ENCODE measurements at regions not wholly inside any gene's neighbourhood (a gene's known extent, or its start where the extent isn't known, plus 50 kb on each side); places are given as distances from the start of the nearest gene placed in this dataset.
"Not testable (repeated sequence)": the region's sequence is repeated elsewhere in the genome, so short reads cannot be mapped to it uniquely, and the experiment has no call there.

GRCh38 chr3:158882445-158882844, 80.6 kb downstream of the MFSD1 start:
- no peak for DNase-seq (ENCODE audit: low spot score)

- no peak for DNase-seq (ENCODE audit: low spot score)
These were observed 94.9 kb downstream of the MFSD1 start for GRCh38 chr3:158896729-158897128.

GRCh38 chr3:158906749-158907148, 104.9 kb downstream of the MFSD1 start:
- no peak for DNase-seq (ENCODE audit: low spot score)

GRCh38 chr3:158908187-158908734, 106.4 kb downstream of the MFSD1 start:
- no peak for DNase-seq (ENCODE audit: low spot score)

GRCh38 chr3:158909870-158910269, 108.0 kb downstream of the MFSD1 start:
- DNase-seq (ENCODE audit: low spot score): no peak

- DNase-seq (ENCODE audit: low spot score): no peak
These were observed 109.7 kb downstream of the MFSD1 start for GRCh38 chr3:158911586-158911985.

- no peak for DNase-seq (ENCODE audit: low spot score)
These were observed 110.3 kb downstream of the MFSD1 start for GRCh38 chr3:158912188-158912587.

GRCh38 chr3:158912621-158913020, 110.8 kb downstream of the MFSD1 start:
- no peak for DNase-seq (ENCODE audit: low spot score)

GRCh38 chr3:158916111-158916510, 114.3 kb downstream of the MFSD1 start:
- no peak for DNase-seq (ENCODE audit: low spot score)

GRCh38 chr3:158918008-158918407, 116.2 kb downstream of the MFSD1 start:
- DNase-seq (ENCODE audit: low spot score): peak; percentile 20

GRCh38 chr3:158918451-158918850, 116.6 kb downstream of the MFSD1 start:
- no peak for DNase-seq (ENCODE audit: low spot score)

GRCh38 chr3:158920371-158920770, 118.5 kb downstream of the MFSD1 start:
- DNase-seq (ENCODE audit: low spot score): no peak

- no peak for DNase-seq (ENCODE audit: low spot score)
These were observed 123.2 kb downstream of the MFSD1 start for GRCh38 chr3:158925021-158925420.

- no peak for DNase-seq (ENCODE audit: low spot score)
These were observed 124.1 kb downstream of the MFSD1 start for GRCh38 chr3:158925828-158926494.

- DNase-seq (ENCODE audit: low spot score): no peak
These were observed 134.0 kb downstream of the MFSD1 start for GRCh38 chr3:158935846-158936245.

- no peak for DNase-seq (ENCODE audit: low spot score)
These were observed 134.8 kb downstream of the MFSD1 start for GRCh38 chr3:158936530-158937113.

- DNase-seq (ENCODE audit: low spot score): no peak
These were observed 148.5 kb downstream of the MFSD1 start for GRCh38 chr3:158950178-158950901.

GRCh38 chr3:158953131-158953530, 151.3 kb downstream of the MFSD1 start:
- DNase-seq (ENCODE audit: low spot score): no peak

GRCh38 chr3:158954420-158954819, 152.6 kb downstream of the MFSD1 start:
- no peak for DNase-seq (ENCODE audit: low spot score)

- DNase-seq (ENCODE audit: low spot score): not testable (repeated sequence)
These were observed 155.9 kb downstream of the MFSD1 start for GRCh38 chr3:158957777-158958176.

- no peak for DNase-seq (ENCODE audit: low spot score)
These were observed 157.0 kb downstream of the MFSD1 start for GRCh38 chr3:158958873-158959272.

GRCh38 chr3:158961471-158961870, 159.6 kb downstream of the MFSD1 start:
- no peak for DNase-seq (ENCODE audit: low spot score)

GRCh38 chr3:158961911-158962310, 160.1 kb downstream of the MFSD1 start:
- no peak for DNase-seq (ENCODE audit: low spot score)
